ENCODE measurements at regions not wholly inside any gene's neighbourhood (a gene's known extent, or its start where the extent isn't known, plus 50 kb on each side); places are given as distances from the start of the nearest gene placed in this dataset.
A peak's percentile ranks its signal among the peaks of the same experiment; 100 is the strongest.

DNA sequence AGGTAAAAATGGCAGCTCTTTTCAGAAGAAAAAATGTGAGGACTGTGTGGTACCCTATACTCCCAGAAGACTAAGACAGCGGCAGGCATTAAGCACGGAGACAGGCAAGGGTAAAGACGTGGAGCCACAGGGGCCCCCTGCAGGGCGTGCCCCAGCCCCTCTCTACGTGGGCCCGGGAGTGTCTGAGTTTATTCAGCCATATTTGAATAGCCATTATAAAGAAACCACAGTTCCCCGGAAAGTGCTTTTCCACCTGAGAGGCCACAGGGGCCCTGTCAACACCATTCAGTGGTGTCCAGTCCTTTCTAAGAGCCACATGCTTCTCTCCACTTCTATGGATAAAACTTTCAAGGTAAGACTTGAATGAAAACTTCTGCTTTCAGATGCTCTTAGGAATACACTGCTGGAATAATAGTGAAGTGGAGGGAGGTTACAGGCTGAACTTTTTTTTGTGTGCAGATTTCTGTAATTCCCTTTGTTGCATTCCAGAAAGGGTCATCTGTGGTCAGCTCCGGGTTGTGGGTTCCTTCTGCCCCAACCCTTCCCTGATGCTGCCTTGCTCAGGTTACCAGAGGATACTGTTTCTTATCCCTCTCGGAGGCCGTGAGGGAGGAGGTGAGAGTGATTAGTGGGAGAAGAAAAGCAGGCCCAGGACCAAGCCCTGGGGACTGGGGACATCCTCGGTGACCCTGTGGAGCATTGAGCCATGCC, 58.4 kb downstream of the SLC25A47 start:
- H3K36me3 ChIP-seq = peaks cover 9% of the 10 kb centered on the region; the same call in 1 of the 2 replicates

DNA sequence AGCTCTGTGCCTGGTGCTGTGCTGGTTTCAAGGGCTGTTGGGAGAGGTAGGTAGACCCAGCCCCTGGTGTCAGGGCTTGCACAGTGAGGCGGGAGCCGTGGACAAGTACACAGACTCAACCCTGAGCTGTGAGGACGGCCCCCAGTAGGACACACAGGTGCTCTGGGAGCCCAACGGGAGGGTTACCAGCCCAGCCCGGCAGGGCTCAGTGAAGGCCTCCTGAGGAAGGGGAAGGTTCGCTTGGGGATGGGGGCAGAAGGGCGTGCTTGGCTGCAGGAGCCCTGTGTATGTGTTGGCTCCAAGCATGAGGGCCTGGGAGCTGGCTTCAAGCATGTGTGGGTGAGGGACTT, 58.9 kb downstream of the SLC25A47 start:
- peaks cover 9% of the 10 kb centered on the region; the same call in 1 of the 2 replicates for H3K36me3 ChIP-seq
- H3K4me3 ChIP-seq = no peak overlapping the region
- H3K9me3 ChIP-seq = no peaks in the 10 kb centered on the region
- no peak overlapping the region for H3K9ac ChIP-seq
- peaks cover 20% of the 10 kb centered on the region for H4K20me1 ChIP-seq
- no peak overlapping the region for H3K4me2 ChIP-seq
- no peak for TF ChIP-seq Cebpa-rat (IDR thresholded peaks at IDR 0.05)
- no peak overlapping the region for H3K27ac ChIP-seq
- peaks cover 17% of the 10 kb centered on the region for H3K4me1 ChIP-seq
- no peaks in the 10 kb centered on the region for H3K27me3 ChIP-seq

More for the DNA sequence above, 58.4 kb downstream of the SLC25A47 start:
- Histone ChIP-seq H3K4me3 (no peak overlapping the region), H3K4me1 (peaks cover 23% of the 10 kb centered on the region), H3K9me3 (no peaks in the 10 kb centered on the region), H3K9ac (0 out of 2 replicates have a peak overlapping the region, but pooled peaks have one; percentile 48), H3K27ac (no peak overlapping the region), H3K27me3 (no peaks in the 10 kb centered on the region), H4K20me1 (peaks cover 20% of the 10 kb centered on the region), H3K4me2 (no peak overlapping the region)
- no peak for TF ChIP-seq Cebpa-rat (IDR thresholded peaks at IDR 0.05)

DNA sequence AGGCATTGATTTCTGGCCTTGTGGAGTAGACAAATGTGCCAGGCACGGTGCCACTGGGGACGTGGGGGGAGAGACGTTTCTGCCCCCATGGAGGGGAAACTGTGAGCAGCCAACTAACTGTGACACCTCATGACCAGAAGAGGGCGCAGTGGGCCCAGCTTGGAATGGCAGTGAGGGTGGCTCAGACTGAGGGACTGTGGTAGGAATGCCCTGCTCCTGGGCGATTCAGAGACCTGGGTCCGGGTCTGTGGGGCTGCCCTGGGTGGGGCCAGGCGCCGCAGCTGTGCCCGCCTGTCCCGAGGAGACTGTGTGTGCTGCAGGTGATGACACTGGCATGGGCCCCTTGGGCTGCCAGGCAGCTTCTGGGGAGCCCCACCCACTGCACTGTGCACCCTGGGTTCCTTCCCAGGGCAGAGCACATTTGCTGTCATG, 60.6 kb downstream of the SLC25A47 start:
- H3K4me3 ChIP-seq = no peak overlapping the region
- H3K9me3 ChIP-seq = no peaks in the 10 kb centered on the region
- H4K20me1 ChIP-seq = peaks cover 20% of the 10 kb centered on the region
- 0 out of 2 replicates have a peak overlapping the region, but pooled peaks have one; percentile 19 for H3K9ac ChIP-seq
- no peak overlapping the region for H3K27ac ChIP-seq
- 0 out of 2 replicates have a peak, but pooled peaks cover 10% of the 10 kb centered on the region for H3K4me1 ChIP-seq
- no peak overlapping the region for H3K4me2 ChIP-seq
- no peaks in the 10 kb centered on the region for H3K27me3 ChIP-seq
- no peak for TF ChIP-seq Cebpa-rat (IDR thresholded peaks at IDR 0.05)
- H3K36me3 ChIP-seq = peaks cover 9% of the 10 kb centered on the region; the same call in 1 of the 2 replicates

DNA sequence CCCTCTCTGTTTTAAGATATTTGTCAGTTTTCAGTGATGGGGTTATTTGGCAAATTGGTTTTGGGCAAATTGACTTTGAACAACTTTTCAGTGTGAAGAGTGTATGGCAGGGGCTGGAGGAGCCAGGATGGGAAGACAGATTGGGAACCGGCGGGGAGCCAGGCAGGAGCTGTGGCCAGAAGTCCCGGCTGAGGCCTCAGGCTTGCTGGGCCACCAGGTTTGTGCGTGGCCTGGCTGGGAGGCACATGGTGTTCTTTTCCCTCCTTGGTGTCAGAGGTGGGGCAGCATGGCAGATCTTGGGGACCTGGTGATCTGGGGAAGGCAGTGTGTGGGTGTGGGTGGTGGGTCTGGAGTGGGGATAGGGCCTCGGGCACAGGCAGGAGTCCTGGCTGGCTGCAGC, 61.1 kb downstream of the SLC25A47 start:
- Histone ChIP-seq H4K20me1 (peaks cover 20% of the 10 kb centered on the region), H3K27ac (no peak overlapping the region), H3K9ac (no peak overlapping the region), H3K4me2 (no peak overlapping the region), H3K36me3 (peaks cover 9% of the 10 kb centered on the region; the same call in 1 of the 2 replicates), H3K4me1 (0 out of 2 replicates have a peak, but pooled peaks cover 10% of the 10 kb centered on the region), H3K4me3 (no peak overlapping the region), H3K9me3 (no peaks in the 10 kb centered on the region), H3K27me3 (no peaks in the 10 kb centered on the region)
- no peak for TF ChIP-seq Cebpa-rat (IDR thresholded peaks at IDR 0.05)

DNA sequence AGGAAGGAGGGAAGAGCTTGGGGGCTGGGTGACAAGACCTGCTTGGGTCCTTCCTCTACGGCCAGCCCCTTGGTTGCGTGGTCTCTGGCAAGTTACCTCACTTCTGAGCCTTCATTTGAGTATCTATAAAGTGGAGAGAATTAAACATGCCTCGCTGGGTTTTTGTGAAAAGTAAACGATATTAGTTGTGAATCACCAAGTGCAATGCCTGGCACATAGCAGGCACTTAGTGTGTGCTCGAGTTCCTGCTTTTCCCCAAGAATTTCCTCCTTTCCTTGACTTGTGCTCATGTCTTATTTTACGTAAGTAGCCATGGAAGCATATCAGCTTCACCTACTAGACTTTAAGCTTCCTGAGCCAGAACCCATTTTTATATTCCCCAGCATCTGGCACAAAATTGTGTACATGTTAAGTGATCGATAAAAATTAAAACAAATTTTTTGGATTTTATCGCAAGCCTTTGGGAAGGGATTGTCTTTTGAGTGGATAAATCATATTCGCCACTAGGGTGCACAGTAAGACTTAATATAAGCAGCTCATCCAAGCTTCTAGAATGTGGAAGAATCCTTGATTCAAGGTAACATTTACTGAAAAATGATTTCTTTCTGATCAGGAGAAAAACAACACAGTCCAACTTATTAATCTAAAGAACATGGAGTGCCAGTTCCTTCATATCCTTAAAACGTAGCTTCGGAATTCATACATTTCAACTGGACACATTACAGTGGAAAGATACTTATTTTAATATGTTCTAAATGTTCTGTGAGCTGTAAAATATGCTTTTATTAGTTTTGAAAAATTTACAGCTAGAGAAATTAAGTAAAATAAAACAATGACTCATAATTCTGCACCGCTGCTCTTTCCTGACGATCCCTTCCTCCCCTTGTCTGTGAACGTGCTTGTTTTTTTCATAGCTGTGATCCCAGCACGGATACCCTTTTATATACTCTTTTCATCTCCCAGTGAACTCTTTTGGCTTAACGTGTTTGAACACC, 62.0 kb downstream of the SLC25A47 start:
- Histone ChIP-seq H3K9ac (no peak overlapping the region), H3K4me3 (no peak overlapping the region), H3K4me2 (no peak overlapping the region), H3K27ac (no peak overlapping the region), H3K27me3 (no peaks in the 10 kb centered on the region), H4K20me1 (peaks cover 20% of the 10 kb centered on the region), H3K4me1 (0 out of 2 replicates have a peak, but pooled peaks cover 11% of the 10 kb centered on the region), H3K9me3 (no peaks in the 10 kb centered on the region), H3K36me3 (peaks cover 13% of the 10 kb centered on the region; the same call in 1 of the 2 replicates)
- no peak for TF ChIP-seq Cebpa-rat (IDR thresholded peaks at IDR 0.05)

- Histone ChIP-seq H3K9me3 (no peaks in the 10 kb centered on the region), H3K36me3 (peaks cover 13% of the 10 kb centered on the region; the same call in 1 of the 2 replicates), H3K4me2 (no peak overlapping the region), H3K27me3 (no peaks in the 10 kb centered on the region), H3K4me1 (peaks cover 16% of the 10 kb centered on the region; the same call in 1 of the 2 replicates), H4K20me1 (peaks cover 25% of the 10 kb centered on the region), H3K9ac (no peak overlapping the region), H3K27ac (no peak overlapping the region), H3K4me3 (no peak overlapping the region)
- no peak for TF ChIP-seq Cebpa-rat (IDR thresholded peaks at IDR 0.05)
These were observed 63.0 kb downstream of the SLC25A47 start for GRCh38 chr14:100386121-100386520.

DNA sequence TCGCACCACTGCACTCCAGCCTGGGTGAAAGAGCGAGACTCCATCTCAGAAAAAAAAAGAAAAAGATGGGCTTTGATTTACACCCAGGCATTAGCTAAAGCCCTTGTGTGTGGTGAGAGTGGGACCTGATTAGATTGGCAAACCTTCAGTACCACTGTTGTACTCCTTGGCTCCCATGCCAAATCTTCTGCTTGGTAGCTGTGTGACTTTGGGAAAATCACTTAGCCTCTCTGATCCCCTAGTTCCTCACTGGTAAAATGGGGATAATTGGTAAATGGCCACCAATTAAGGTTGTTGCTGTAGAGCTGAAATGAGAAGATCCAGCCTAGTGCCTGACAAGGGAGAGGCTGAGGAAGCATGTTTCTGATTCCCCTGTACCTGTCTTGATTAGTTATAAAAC, 63.7 kb downstream of the SLC25A47 start:
- no peak overlapping the region for H3K4me3 ChIP-seq
- H3K4me1 ChIP-seq = peaks cover 16% of the 10 kb centered on the region; the same call in 1 of the 2 replicates
- H3K36me3 ChIP-seq = peaks cover 8% of the 10 kb centered on the region; the same call in 1 of the 2 replicates
- H4K20me1 ChIP-seq = peaks cover 25% of the 10 kb centered on the region
- TF ChIP-seq Cebpa-rat (IDR thresholded peaks at IDR 0.05) = no peak
- no peak overlapping the region for H3K27ac ChIP-seq
- no peak overlapping the region for H3K9ac ChIP-seq
- H3K9me3 ChIP-seq = no peaks in the 10 kb centered on the region
- no peak overlapping the region for H3K4me2 ChIP-seq
- H3K27me3 ChIP-seq = no peaks in the 10 kb centered on the region

- H3K4me2 ChIP-seq = no peak overlapping the region
- peaks cover 4% of the 10 kb centered on the region; the same call in 1 of the 2 replicates for H3K36me3 ChIP-seq
- peaks cover 27% of the 10 kb centered on the region for H4K20me1 ChIP-seq
- H3K27me3 ChIP-seq = no peaks in the 10 kb centered on the region
- H3K4me3 ChIP-seq = no peak overlapping the region
- peaks cover 20% of the 10 kb centered on the region; the same call in 1 of the 2 replicates for H3K4me1 ChIP-seq
- no peak overlapping the region for H3K27ac ChIP-seq
- no peak for TF ChIP-seq Cebpa-rat (IDR thresholded peaks at IDR 0.05)
- no peaks in the 10 kb centered on the region for H3K9me3 ChIP-seq
- no peak overlapping the region for H3K9ac ChIP-seq
These were observed 64.3 kb downstream of the SLC25A47 start for GRCh38 chr14:100387450-100387849.

All from BLaER1 (cell line).